Lower leg skin (tissue), 4 donors: ENCODE measurements at regions not wholly inside any gene's neighbourhood (a gene's known extent, or its start where the extent isn't known, plus 50 kb on each side); places are given as distances from the start of the nearest gene placed in this dataset.

Experiments used
- DNase-seq, 2 donors: peaks; one replicate each; pipeline ENCODE4 v3.0.0-alpha.2; 2019; ENCODE audit warnings: low spot score in 2 of 2
- H3K4me3 ChIP-seq: fragments of 200-600 bp; sonication (generic); 2 replicates; pipeline ENCODE4 v1.5.1; 2017; ENCODE audit warnings: mild to moderate bottlenecking, low read depth; ENCODE audit not compliant: poor library complexity, severe bottlenecking
- POLR2A ChIP-seq, 2 donors: fragments of 450-650 bp; IDR thresholded peaks; one replicate each; pipeline ENCODE4 v1.6.1; 2016 to 2017; ENCODE audit warnings: antibody characterized with exemption in 2 of 2, mild to moderate bottlenecking in 1 of 2, moderate library complexity in 1 of 2
- WGBS, 2 donors: methylation state at CpG; one replicate each; pipeline ENCODE4 v1.1.5; 2018; 5-methylcytosine and 5-hydroxymethylcytosine counted together
- intact Hi-C: fragments of 100-400 bp; cut with DNase I; formaldehyde crosslinking; loops from one replicate; pipeline ENCODE4 v1.15.0; 2023; ENCODE audit warnings: low total_unique reads
- TF ChIP-seq, protein P1 (sequence below), 3 donors: fragments of 450-650 bp; IDR thresholded peaks; one replicate each; pipeline ENCODE4 v1.5.1; 2016; ENCODE audit warnings: antibody characterized with exemption in 3 of 3, mild to moderate bottlenecking in 3 of 3, moderate library complexity in 2 of 3

DNA sequence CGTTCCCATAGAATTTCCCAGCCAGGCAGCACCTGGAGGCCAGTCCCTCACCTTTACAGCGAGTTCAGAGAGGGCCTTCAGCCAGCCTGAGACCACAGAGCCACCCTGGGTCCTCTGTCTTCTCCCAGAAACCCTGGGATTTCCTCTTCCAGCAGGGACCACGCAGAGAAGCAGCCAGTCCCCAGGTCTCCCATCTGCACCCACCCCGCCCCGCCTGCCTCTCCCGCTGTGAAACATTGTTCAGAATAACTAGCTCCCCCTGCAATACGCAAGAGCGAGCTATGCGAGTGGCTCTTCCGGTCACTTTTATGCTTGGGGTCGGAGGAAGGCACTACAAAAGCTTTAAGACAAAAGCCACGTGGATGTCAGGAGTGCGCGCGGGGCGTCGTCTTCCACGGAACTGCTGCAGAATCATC, 77.8 kb downstream of the SERPINA3 start:
- no peak for DNase-seq
- WGBS, 2 donors = 84 to 87% methylated on average over 17 to 18 of the region's 18 CpGs
- TF ChIP-seq, protein P1, sequence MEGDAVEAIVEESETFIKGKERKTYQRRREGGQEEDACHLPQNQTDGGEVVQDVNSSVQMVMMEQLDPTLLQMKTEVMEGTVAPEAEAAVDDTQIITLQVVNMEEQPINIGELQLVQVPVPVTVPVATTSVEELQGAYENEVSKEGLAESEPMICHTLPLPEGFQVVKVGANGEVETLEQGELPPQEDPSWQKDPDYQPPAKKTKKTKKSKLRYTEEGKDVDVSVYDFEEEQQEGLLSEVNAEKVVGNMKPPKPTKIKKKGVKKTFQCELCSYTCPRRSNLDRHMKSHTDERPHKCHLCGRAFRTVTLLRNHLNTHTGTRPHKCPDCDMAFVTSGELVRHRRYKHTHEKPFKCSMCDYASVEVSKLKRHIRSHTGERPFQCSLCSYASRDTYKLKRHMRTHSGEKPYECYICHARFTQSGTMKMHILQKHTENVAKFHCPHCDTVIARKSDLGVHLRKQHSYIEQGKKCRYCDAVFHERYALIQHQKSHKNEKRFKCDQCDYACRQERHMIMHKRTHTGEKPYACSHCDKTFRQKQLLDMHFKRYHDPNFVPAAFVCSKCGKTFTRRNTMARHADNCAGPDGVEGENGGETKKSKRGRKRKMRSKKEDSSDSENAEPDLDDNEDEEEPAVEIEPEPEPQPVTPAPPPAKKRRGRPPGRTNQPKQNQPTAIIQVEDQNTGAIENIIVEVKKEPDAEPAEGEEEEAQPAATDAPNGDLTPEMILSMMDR (IDR thresholded peaks at IDR 0.05) = no peak
- TF ChIP-seq POLR2A (IDR thresholded peaks at IDR 0.05) = no peak
- H3K4me3 ChIP-seq = no peak overlapping the region
- intact Hi-C loops = loop anchor here (10.0 kb wide), 1 partner anchor 405 kb away; no protein-coding TSS in a partner anchor

GRCh38 chr14:94689218-94689984, 77.2 kb downstream of the SERPINA3 start:
- TF ChIP-seq POLR2A (IDR thresholded peaks at IDR 0.05) = no peak
- TF ChIP-seq, protein P1 (IDR thresholded peaks at IDR 0.05) = peak in 1 of 3 donors; percentile 64
- 14 to 18% methylated on average over 35 of the region's 35 CpGs for WGBS, 2 donors
- H3K4me3 ChIP-seq = no peak overlapping the region
- peak; percentile 21 to 92 for DNase-seq
- intact Hi-C loops = no loop called here

GRCh38 chr14:94686511-94687160, 74.4 kb downstream of the SERPINA3 start:
- intact Hi-C loops = no loop called here
- no peak overlapping the region for H3K4me3 ChIP-seq
- TF ChIP-seq, protein P1 (IDR thresholded peaks at IDR 0.05) = no peak
- no peak for TF ChIP-seq POLR2A (IDR thresholded peaks at IDR 0.05)
- 85 to 88% methylated on average over 13 of the region's 13 CpGs for WGBS, 2 donors
- peak in 1 of 2 donors; percentile 70 for DNase-seq

- intact Hi-C loops = no loop called here
- TF ChIP-seq, protein P1 (IDR thresholded peaks at IDR 0.05) = no peak
- no peak for TF ChIP-seq POLR2A (IDR thresholded peaks at IDR 0.05)
- DNase-seq = peak in 1 of 2 donors; percentile 70
- no peak overlapping the region for H3K4me3 ChIP-seq
- WGBS, 2 donors = 91 to 93% methylated on average over 7 to 9 of the region's 9 CpGs
These were observed 73.7 kb downstream of the SERPINA3 start for GRCh38 chr14:94685681-94686485.

- intact Hi-C loops = no loop called here
- H3K4me3 ChIP-seq = no peak overlapping the region
- peak in 1 of 2 donors; percentile 75 for DNase-seq
- TF ChIP-seq, protein P1 (IDR thresholded peaks at IDR 0.05) = no peak
- TF ChIP-seq POLR2A (IDR thresholded peaks at IDR 0.05) = no peak
- WGBS, 2 donors = 78 to 87% methylated on average over 7 of the region's 7 CpGs
These were observed 73.0 kb downstream of the SERPINA3 start for GRCh38 chr14:94685166-94685581.
